Hepatocyte (in vitro differentiated cells): ENCODE measurements at regions not wholly inside any gene's neighbourhood (a gene's known extent, or its start where the extent isn't known, plus 50 kb on each side); places are given as distances from the start of the nearest gene placed in this dataset.

Experiments used
- EZH2phosphoT487 ChIP-seq: fragments of 200-600 bp; sonication (generic); IDR thresholded peaks from one replicate; pipeline ENCODE4 v1.6.1; 2018; ENCODE audit warnings: antibody characterized with exemption, mild to moderate bottlenecking, low read depth, moderate library complexity; ENCODE audit not compliant: unreplicated experiment, severe bottlenecking
- TF ChIP-seq, protein P1 (sequence below): fragments of 200-600 bp; sonication (generic); IDR thresholded peaks from 2 replicates; pipeline ENCODE4 v1.5.1; 2016; ENCODE audit warnings: antibody characterized with exemption, mild to moderate bottlenecking; ENCODE audit not compliant: poor library complexity

- TF ChIP-seq, protein P1, sequence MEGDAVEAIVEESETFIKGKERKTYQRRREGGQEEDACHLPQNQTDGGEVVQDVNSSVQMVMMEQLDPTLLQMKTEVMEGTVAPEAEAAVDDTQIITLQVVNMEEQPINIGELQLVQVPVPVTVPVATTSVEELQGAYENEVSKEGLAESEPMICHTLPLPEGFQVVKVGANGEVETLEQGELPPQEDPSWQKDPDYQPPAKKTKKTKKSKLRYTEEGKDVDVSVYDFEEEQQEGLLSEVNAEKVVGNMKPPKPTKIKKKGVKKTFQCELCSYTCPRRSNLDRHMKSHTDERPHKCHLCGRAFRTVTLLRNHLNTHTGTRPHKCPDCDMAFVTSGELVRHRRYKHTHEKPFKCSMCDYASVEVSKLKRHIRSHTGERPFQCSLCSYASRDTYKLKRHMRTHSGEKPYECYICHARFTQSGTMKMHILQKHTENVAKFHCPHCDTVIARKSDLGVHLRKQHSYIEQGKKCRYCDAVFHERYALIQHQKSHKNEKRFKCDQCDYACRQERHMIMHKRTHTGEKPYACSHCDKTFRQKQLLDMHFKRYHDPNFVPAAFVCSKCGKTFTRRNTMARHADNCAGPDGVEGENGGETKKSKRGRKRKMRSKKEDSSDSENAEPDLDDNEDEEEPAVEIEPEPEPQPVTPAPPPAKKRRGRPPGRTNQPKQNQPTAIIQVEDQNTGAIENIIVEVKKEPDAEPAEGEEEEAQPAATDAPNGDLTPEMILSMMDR = no peak
- TF ChIP-seq EZH2phosphoT487 = no peak
These were observed 123.8 kb upstream of the CACNA2D1 start for GRCh38 chr7:82567356-82567755.
